ENCODE measurements at regions not wholly inside any gene's neighbourhood (a gene's known extent, or its start where the extent isn't known, plus 50 kb on each side); places are given as distances from the start of the nearest gene placed in this dataset.
"Not testable (repeated sequence)": the region's sequence is repeated elsewhere in the genome, so short reads cannot be mapped to it uniquely, and the experiment has no call there.

GRCh38 chr5:120330558-120330957 is 133.5 kb upstream of the PRR16 start:
- no peak overlapping the region for H3K27ac Mint-ChIP-seq
- no peaks in the 10 kb centered on the region for H3K36me3 Mint-ChIP-seq (ENCODE audit: low read depth)
- no peaks in the 10 kb centered on the region for H3K27me3 Mint-ChIP-seq (ENCODE audit: low read depth, poor library complexity)
- DNase-seq, result no peak
- no peak for TF ChIP-seq CTCF (IDR thresholded peaks at IDR 0.05)
- H3K4me3 Mint-ChIP-seq, result no peak overlapping the region
- H3K9me3 Mint-ChIP-seq, result peaks cover 7% of the 10 kb centered on the region
- no peaks in the 10 kb centered on the region for H3K4me1 Mint-ChIP-seq

- H3K27ac Mint-ChIP-seq, result no peak overlapping the region
- H3K4me3 Mint-ChIP-seq, result no peak overlapping the region
- no peaks in the 10 kb centered on the region for H3K36me3 Mint-ChIP-seq (ENCODE audit: low read depth)
- DNase-seq, result no peak
- H3K27me3 Mint-ChIP-seq (ENCODE audit: low read depth, poor library complexity), result peaks cover 3% of the 10 kb centered on the region
- TF ChIP-seq CTCF (IDR thresholded peaks at IDR 0.05), result no peak
- no peaks in the 10 kb centered on the region for H3K4me1 Mint-ChIP-seq
- H3K9me3 Mint-ChIP-seq, result no peaks in the 10 kb centered on the region
Measured at GRCh38 chr5:120344181-120344580, 119.9 kb upstream of the PRR16 start.

GRCh38 chr5:120345947-120346346 is 118.2 kb upstream of the PRR16 start:
- H3K27ac Mint-ChIP-seq, result no peak overlapping the region
- no peak overlapping the region for H3K4me3 Mint-ChIP-seq
- DNase-seq, result no peak
- no peaks in the 10 kb centered on the region for H3K36me3 Mint-ChIP-seq (ENCODE audit: low read depth)
- H3K27me3 Mint-ChIP-seq (ENCODE audit: low read depth, poor library complexity), result no peaks in the 10 kb centered on the region
- peaks cover 7% of the 10 kb centered on the region for H3K9me3 Mint-ChIP-seq
- no peak for TF ChIP-seq CTCF (IDR thresholded peaks at IDR 0.05)
- H3K4me1 Mint-ChIP-seq, result no peaks in the 10 kb centered on the region

- not testable (repeated sequence) for DNase-seq; H3K27me3 Mint-ChIP-seq (ENCODE audit: low read depth, poor library complexity); H3K36me3 Mint-ChIP-seq (ENCODE audit: low read depth); H3K4me3 Mint-ChIP-seq; H3K4me1 Mint-ChIP-seq
- H3K9me3 Mint-ChIP-seq, result peaks cover 16% of the 10 kb centered on the region
- H3K27ac Mint-ChIP-seq, result peak overlapping the region; percentile 25
Measured at GRCh38 chr5:120351071-120351470, 113.0 kb upstream of the PRR16 start.

- Mint-ChIP-seq H3K9me3 (peaks cover 16% of the 10 kb centered on the region), H3K27me3 (ENCODE audit: low read depth, poor library complexity) (no peaks in the 10 kb centered on the region), H3K36me3 (ENCODE audit: low read depth) (no peaks in the 10 kb centered on the region), H3K4me3 (no peak overlapping the region), H3K4me1 (no peaks in the 10 kb centered on the region), H3K27ac (no peak overlapping the region)
- no peak for DNase-seq
- no peak for TF ChIP-seq CTCF (IDR thresholded peaks at IDR 0.05)
Measured at GRCh38 chr5:120354126-120354525, 110.0 kb upstream of the PRR16 start.

DNA sequence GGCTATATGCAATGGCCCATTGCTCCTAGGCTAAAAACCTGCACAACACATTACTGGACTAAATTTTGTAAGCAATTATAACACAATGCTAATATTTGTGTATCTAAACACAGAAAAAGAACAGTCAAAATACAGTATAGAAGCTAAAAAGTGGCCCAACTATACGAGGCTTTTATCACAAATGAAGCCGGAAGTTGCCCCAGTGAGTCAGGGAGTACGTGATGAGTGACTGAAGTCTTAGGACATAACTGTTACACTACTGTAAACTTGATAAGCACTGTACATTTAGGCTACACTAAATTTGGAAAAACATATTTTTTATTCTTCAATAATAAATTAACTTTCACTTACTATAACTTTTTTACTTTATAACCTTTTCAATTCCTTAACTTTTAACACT is 105.2 kb upstream of the PRR16 start:
- DNase-seq, result no peak
- no peak overlapping the region for H3K27ac Mint-ChIP-seq

More for the DNA sequence above, 105.2 kb upstream of the PRR16 start:
- H3K36me3 Mint-ChIP-seq (ENCODE audit: low read depth), result no peaks in the 10 kb centered on the region
- TF ChIP-seq CTCF (IDR thresholded peaks at IDR 0.05), result no peak
- H3K9me3 Mint-ChIP-seq, result no peaks in the 10 kb centered on the region
- no peaks in the 10 kb centered on the region for H3K27me3 Mint-ChIP-seq (ENCODE audit: low read depth, poor library complexity)
- no peaks in the 10 kb centered on the region for H3K4me1 Mint-ChIP-seq
- H3K4me3 Mint-ChIP-seq, result no peak overlapping the region
